ENCODE measurements at regions not wholly inside any gene's neighbourhood (a gene's known extent, or its start where the extent isn't known, plus 50 kb on each side); places are given as distances from the start of the nearest gene placed in this dataset.

DNA sequence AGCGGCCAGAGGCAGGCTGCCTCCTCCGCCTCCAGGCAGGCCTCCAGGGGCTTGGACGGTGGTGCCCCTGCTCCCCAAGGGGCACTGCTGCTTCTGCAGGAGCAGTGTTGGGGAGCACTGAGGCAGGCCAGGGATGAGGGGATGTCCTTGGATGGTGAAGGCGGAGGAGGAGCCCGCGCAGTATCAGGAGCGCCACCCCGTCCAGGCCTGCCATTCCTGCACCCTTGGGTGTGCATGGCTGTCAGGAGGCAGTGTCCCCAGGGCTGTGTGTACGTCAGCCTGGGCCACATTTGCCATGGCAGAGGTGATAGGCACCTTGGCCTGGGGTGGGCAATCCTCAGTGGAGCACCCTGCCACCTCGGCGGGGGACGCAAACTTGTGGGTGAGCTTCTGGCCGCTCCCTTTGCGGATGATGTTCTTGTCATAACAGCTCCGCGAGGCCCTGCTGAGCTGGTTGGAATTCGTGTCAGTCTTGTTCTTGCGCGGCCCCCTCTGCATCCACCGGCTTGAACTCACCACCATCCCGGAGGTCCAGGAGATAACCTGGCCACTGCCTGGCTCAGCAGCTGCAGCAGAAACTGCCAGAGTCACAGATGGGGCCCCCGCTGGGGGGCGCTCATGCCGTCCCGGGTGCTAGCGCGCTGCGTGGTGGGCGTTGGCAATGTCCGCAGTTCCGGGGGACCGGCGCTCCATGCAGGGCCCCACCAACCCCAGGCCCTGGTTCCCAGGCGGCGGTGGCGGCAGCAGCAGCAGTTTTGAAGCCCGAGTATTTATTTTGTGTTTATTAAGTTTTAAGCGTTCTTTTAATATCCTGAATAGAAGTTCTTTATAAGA lies 182.3 kb upstream of the ADCY1 start:
- Mint-ChIP-seq H3K9me3 (peaks cover 44% of the 10 kb centered on the region), H3K27ac (no peak overlapping the region), H3K4me3 (no peak overlapping the region), H3K4me1 (no peaks in the 10 kb centered on the region), H3K27me3 (ENCODE audit: low read depth) (no peaks in the 10 kb centered on the region), H3K36me3 (peaks cover 16% of the 10 kb centered on the region)
- no peak for TF ChIP-seq NR1H2 (CRISPR knock-in tag; IDR thresholded peaks at IDR 0.05)
- no peak for TF ChIP-seq NR3C1 (CRISPR knock-in tag; conservative IDR thresholded peaks at IDR 0.05; ENCODE audit: low read depth)
- TF ChIP-seq, protein P1, sequence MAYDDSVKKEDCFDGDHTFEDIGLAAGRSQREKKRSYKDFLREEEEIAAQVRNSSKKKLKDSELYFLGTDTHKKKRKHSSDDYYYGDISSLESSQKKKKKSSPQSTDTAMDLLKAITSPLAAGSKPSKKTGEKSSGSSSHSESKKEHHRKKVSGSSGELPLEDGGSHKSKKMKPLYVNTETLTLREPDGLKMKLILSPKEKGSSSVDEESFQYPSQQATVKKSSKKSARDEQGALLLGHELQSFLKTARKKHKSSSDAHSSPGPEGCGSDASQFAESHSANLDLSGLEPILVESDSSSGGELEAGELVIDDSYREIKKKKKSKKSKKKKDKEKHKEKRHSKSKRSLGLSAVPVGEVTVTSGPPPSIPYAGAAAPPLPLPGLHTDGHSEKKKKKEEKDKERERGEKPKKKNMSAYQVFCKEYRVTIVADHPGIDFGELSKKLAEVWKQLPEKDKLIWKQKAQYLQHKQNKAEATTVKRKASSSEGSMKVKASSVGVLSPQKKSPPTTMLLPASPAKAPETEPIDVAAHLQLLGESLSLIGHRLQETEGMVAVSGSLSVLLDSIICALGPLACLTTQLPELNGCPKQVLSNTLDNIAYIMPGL (CRISPR knock-in tag; IDR thresholded peaks at IDR 0.05) = no peak
- TF ChIP-seq MYBL2 (CRISPR knock-in tag; IDR thresholded peaks at IDR 0.05) = no peak
- no peak for TF ChIP-seq SMAD3 (CRISPR knock-in tag; IDR thresholded peaks at IDR 0.05; ENCODE audit: borderline replicate concordance)
- no peak for TF ChIP-seq NR2C2 (CRISPR knock-in tag; IDR thresholded peaks at IDR 0.05)
- TF ChIP-seq, protein P2, sequence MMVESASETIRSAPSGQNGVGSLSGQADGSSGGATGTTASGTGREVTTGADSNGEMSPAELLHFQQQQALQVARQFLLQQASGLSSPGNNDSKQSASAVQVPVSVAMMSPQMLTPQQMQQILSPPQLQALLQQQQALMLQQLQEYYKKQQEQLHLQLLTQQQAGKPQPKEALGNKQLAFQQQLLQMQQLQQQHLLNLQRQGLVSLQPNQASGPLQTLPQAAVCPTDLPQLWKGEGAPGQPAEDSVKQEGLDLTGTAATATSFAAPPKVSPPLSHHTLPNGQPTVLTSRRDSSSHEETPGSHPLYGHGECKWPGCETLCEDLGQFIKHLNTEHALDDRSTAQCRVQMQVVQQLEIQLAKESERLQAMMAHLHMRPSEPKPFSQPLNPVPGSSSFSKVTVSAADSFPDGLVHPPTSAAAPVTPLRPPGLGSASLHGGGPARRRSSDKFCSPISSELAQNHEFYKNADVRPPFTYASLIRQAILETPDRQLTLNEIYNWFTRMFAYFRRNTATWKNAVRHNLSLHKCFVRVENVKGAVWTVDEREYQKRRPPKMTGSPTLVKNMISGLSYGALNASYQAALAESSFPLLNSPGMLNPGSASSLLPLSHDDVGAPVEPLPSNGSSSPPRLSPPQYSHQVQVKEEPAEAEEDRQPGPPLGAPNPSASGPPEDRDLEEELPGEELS (CRISPR knock-in tag; IDR thresholded peaks at IDR 0.05) = no peak
- TF ChIP-seq FOXP1 (CRISPR knock-in tag; IDR thresholded peaks at IDR 0.05; ENCODE audit: borderline replicate concordance) = no peak
- TF ChIP-seq RELA (CRISPR knock-in tag; IDR thresholded peaks at IDR 0.05; ENCODE audit: borderline replicate concordance) = no peak
- TF ChIP-seq PRRX2 (CRISPR knock-in tag; IDR thresholded peaks at IDR 0.05) = no peak
- no peak for TF ChIP-seq FOXK1 (CRISPR knock-in tag; IDR thresholded peaks at IDR 0.05)
- TF ChIP-seq, protein P3, sequence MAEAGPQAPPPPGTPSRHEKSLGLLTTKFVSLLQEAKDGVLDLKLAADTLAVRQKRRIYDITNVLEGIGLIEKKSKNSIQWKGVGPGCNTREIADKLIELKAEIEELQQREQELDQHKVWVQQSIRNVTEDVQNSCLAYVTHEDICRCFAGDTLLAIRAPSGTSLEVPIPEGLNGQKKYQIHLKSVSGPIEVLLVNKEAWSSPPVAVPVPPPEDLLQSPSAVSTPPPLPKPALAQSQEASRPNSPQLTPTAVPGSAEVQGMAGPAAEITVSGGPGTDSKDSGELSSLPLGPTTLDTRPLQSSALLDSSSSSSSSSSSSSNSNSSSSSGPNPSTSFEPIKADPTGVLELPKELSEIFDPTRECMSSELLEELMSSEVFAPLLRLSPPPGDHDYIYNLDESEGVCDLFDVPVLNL (CRISPR knock-in tag; IDR thresholded peaks at IDR 0.05; ENCODE audit: borderline replicate concordance, low read depth) = no peak
- no peak for TF ChIP-seq ESRRA (CRISPR knock-in tag; IDR thresholded peaks at IDR 0.05; ENCODE audit: borderline replicate concordance)
- DNase-seq (ENCODE audit: low spot score) (peak; percentile 44), ATAC-seq (peak; percentile 30; the same call in 1 of the 2 replicates)
- POLR2A ChIA-PET = no interaction called here
- CTCF ChIA-PET = no interaction called here

DNA sequence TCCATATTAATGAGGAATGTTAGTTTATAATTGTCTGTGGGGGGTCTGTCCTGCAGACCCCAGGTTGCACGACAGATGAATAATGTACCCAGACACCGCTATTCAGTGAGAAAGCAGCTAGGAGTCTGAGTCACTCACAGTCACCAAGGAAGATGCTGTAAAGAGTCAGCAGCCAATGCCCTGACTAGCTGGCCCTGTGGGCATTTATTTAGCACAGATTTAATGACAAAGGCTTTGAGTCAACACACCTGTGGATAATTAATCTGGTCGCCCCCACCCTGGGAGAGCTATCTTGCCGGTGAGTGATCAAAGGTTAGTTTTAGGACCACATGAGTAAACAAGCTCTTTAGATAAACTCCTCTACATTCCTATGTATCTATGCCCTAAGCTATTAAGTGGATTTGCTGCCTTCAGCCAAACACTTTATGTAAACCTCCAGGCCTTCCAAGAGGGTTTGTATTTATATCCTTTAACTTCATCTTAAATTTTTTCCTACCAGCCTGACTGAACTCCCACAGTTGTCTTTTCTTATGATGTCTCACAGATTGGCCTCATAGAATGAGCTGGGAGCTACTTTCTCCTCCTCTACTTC lies 180.0 kb upstream of the ADCY1 start:
- H3K27me3 Mint-ChIP-seq (ENCODE audit: low read depth) = peaks cover 2% of the 10 kb centered on the region; the same call in 1 of the 2 replicates
- peaks cover 50% of the 10 kb centered on the region for H3K9me3 Mint-ChIP-seq
- peaks cover 16% of the 10 kb centered on the region for H3K36me3 Mint-ChIP-seq
- H3K27ac Mint-ChIP-seq = no peak overlapping the region
- CTCF ChIA-PET = no interaction called here
- POLR2A ChIA-PET = no interaction called here
- H3K4me1 Mint-ChIP-seq = no peaks in the 10 kb centered on the region
- ATAC-seq (no peak), DNase-seq (ENCODE audit: low spot score) (no peak)
- H3K4me3 Mint-ChIP-seq = no peak overlapping the region
- TF ChIP-seq NR3C1 (CRISPR knock-in tag; conservative IDR thresholded peaks at IDR 0.05; ENCODE audit: low read depth) (no peak), NFATC4 (CRISPR knock-in tag; IDR thresholded peaks at IDR 0.05) (no peak), FOXJ3 (CRISPR knock-in tag; IDR thresholded peaks at IDR 0.05; ENCODE audit: borderline replicate concordance) (no peak), FOXK1 (CRISPR knock-in tag; IDR thresholded peaks at IDR 0.05) (no peak), TEAD1 (CRISPR knock-in tag; IDR thresholded peaks at IDR 0.05) (no peak), RORB (CRISPR knock-in tag; IDR thresholded peaks at IDR 0.05) (no peak)
- TF ChIP-seq, protein P4, sequence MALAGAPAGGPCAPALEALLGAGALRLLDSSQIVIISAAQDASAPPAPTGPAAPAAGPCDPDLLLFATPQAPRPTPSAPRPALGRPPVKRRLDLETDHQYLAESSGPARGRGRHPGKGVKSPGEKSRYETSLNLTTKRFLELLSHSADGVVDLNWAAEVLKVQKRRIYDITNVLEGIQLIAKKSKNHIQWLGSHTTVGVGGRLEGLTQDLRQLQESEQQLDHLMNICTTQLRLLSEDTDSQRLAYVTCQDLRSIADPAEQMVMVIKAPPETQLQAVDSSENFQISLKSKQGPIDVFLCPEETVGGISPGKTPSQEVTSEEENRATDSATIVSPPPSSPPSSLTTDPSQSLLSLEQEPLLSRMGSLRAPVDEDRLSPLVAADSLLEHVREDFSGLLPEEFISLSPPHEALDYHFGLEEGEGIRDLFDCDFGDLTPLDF (CRISPR knock-in tag; IDR thresholded peaks at IDR 0.05) = no peak
- TF ChIP-seq, protein P5, sequence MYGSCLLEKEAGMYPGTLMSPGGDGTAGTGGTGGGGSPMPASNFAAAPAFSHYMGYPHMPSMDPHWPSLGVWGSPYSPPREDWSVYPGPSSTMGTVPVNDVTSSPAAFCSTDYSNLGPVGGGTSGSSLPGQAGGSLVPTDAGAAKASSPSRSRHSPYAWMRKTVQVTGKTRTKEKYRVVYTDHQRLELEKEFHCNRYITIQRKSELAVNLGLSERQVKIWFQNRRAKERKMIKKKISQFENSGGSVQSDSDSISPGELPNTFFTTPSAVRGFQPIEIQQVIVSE (CRISPR knock-in tag; IDR thresholded peaks at IDR 0.05; ENCODE audit: borderline replicate concordance) = no peak
- TF ChIP-seq, protein P1 (CRISPR knock-in tag; IDR thresholded peaks at IDR 0.05) = no peak
- TF ChIP-seq, protein P6, sequence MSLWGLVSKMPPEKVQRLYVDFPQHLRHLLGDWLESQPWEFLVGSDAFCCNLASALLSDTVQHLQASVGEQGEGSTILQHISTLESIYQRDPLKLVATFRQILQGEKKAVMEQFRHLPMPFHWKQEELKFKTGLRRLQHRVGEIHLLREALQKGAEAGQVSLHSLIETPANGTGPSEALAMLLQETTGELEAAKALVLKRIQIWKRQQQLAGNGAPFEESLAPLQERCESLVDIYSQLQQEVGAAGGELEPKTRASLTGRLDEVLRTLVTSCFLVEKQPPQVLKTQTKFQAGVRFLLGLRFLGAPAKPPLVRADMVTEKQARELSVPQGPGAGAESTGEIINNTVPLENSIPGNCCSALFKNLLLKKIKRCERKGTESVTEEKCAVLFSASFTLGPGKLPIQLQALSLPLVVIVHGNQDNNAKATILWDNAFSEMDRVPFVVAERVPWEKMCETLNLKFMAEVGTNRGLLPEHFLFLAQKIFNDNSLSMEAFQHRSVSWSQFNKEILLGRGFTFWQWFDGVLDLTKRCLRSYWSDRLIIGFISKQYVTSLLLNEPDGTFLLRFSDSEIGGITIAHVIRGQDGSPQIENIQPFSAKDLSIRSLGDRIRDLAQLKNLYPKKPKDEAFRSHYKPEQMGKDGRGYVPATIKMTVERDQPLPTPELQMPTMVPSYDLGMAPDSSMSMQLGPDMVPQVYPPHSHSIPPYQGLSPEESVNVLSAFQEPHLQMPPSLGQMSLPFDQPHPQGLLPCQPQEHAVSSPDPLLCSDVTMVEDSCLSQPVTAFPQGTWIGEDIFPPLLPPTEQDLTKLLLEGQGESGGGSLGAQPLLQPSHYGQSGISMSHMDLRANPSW (CRISPR knock-in tag; conservative IDR thresholded peaks at IDR 0.05; ENCODE audit: low read depth) = no peak

Data from WTC11 (cell line).